ENCODE measurements at regions not wholly inside any gene's neighbourhood (a gene's known extent, or its start where the extent isn't known, plus 50 kb on each side); places are given as distances from the start of the nearest gene placed in this dataset.
"Not testable (repeated sequence)": the region's sequence is repeated elsewhere in the genome, so short reads cannot be mapped to it uniquely, and the experiment has no call there.

DNA sequence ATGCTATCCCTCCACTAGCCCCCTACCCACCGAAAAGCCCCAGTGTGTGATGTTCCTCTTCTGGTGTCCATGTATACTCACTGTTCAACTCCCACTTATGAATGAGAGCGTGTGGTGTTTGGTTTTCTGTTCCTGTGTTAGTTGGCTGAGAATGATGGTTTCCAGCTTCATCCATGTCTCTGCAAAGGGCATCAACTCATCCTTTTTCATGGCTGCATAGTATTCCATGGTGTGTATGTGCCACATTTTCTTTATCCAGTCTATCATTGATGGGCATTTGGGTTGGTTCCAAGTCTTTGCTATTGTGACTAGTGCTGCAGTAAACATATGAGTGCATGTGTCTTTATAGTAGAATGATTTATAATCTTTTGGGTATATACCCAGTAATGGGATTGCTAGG lies 599.3 kb upstream of the B3GAT1 start:
- not testable (repeated sequence) for DNase-seq (ENCODE audit: low spot score)

DNA sequence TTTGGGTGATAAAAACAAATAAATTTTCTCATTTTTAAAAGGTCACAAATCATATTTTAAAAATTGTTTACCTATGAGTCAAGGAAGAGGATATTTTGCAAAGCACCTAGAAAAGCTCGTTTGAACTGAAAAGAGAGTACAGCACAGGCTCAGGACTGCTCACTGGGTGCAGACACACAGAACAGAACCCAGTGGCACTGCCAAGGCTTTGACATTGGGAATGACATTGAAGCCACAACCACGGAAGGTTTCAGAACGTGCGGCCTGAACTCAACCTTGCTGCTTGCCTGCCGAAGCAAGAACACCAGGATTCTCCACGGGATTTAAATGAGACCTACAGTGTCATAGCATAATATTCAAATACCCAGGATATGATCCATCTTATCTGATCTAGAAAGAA lies 597.1 kb upstream of the B3GAT1 start:
- DNase-seq (ENCODE audit: low spot score) = no peak

DNA sequence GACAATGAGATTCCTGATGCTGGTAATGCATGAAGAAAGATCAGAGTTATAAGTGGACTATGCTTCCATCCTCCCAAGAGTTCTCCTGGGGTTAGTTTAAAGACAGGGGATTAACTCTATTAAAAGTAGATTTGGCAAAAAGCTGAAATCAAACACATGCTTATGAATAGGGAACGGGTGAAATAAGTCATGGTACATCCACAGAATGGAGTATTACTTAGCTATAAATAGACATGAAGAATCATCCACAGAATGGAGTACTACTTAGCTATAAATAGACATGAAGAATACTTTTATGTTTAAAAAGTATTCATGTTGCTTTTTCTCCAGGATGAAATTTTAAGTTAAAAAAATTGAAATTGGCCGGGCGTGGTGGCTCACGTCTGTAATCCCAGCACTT lies 596.4 kb upstream of the B3GAT1 start:
- no peak for DNase-seq (ENCODE audit: low spot score)

GRCh38 chr11:135008001-135008405 lies 596.0 kb upstream of the B3GAT1 start:
- DNase-seq (ENCODE audit: low spot score) = no peak

DNA sequence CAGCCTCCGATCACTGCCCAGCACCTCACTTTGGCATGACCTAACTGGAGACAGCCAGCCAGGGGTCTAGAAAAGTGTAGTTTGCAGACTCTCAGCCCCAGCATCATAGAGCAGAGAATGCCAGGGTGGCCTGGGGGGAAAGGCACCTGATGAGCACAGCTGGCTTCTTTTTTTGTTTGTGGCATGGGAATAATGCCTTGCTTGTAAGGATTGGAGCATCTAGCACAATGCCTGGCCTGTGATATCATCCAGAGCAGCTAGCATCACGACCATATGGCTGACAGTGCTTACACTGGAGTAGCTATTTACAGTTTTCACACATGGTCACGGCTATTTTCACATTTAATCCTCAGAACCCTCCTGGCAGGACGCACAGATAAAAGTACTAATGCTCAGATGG lies 594.8 kb upstream of the B3GAT1 start:
- no peak for DNase-seq (ENCODE audit: low spot score)

DNA sequence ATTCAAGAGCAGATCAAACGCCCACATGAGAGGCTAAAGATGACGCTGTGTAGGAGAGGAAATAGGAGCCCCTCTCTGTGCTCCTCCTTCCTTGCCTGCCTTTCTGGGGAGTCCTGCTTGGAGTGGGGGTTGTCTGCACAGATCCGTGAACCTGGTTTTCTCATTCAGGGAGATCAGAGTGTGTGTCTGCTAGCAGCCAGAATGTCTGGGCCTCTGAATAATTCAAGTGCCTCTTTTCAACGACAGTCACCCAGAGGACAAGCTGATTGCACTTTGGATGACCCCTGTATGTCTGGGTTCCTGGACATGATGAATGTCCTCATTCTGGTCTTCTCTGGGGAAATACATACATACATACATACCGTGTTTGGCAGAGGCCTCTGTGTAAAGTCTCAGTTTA lies 592.5 kb upstream of the B3GAT1 start:
- DNase-seq (ENCODE audit: low spot score) = no peak

DNA sequence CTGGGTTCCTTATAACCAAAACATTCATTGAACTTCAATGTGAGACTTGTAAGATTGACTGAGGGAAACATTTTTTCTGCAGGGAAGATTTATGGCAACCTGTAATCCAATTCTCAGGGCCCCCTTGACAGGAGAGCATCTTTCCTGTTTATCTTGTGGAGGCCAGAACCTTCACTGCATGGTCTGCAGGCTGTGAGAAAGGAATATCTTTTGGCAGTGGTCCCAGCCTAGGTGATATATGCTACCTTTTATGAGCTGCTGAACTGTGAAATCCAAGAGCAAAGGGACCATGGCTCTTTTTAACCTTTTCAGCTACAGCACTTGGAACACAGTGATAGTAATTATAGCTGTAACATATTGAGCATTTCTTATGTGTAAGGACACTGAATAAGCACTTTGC lies 590.2 kb upstream of the B3GAT1 start:
- DNase-seq (ENCODE audit: low spot score) = no peak

DNA sequence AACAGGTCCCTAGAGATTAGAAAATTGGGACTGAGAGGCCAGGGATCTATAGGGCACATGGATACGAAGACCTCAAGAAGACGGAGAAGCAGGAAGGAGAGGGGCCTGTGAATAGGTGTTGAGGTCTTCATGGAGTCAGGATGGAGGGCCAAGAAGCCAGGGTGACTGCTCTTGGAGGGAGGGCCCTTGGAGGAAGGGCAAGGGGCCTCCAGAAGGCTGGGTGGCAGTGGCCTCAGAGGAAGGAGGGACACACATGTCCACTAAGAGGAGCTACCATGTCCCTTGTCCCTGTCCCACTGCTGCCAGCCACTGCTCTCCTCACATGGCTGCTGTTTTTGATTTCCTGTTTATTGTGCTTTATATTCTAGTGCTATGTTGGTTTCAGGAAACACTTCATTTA lies 589.5 kb upstream of the B3GAT1 start:
- no peak for DNase-seq (ENCODE audit: low spot score)

- DNase-seq (ENCODE audit: low spot score) = not testable (repeated sequence)
Observed at GRCh38 chr11:135001065-135001464, 589.0 kb upstream of the B3GAT1 start.

- DNase-seq (ENCODE audit: low spot score) = no peak
Observed at GRCh38 chr11:134999590-134999989, 587.5 kb upstream of the B3GAT1 start.

- DNase-seq (ENCODE audit: low spot score) = no peak
Observed at GRCh38 chr11:134997652-134998320, 585.7 kb upstream of the B3GAT1 start.

GRCh38 chr11:134995741-134996140 lies 583.7 kb upstream of the B3GAT1 start:
- DNase-seq (ENCODE audit: low spot score) = no peak

DNA sequence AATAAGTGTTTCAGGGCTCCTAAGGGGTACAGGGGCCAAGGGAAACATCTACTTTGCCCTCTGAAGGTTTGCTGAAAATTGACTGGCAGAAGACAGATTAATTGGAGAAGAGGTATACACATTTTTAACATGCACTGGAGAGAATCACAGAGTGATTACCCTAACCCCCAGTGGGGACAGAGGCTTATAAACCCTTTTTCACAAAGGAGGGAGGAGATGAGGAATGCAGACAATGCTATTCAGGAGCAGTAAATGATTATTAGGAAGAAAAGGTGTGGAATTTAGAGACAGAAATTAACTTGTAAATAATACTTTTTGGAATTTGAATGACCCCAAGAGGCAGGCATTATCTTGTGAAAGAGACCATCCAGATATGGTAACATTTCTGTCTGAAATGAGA lies 582.4 kb upstream of the B3GAT1 start:
- no peak for DNase-seq (ENCODE audit: low spot score)

GRCh38 chr11:134993691-134994243 lies 581.7 kb upstream of the B3GAT1 start:
- no peak for DNase-seq (ENCODE audit: low spot score)

GRCh38 chr11:134992981-134993380 lies 580.9 kb upstream of the B3GAT1 start:
- DNase-seq (ENCODE audit: low spot score) = no peak

DNA sequence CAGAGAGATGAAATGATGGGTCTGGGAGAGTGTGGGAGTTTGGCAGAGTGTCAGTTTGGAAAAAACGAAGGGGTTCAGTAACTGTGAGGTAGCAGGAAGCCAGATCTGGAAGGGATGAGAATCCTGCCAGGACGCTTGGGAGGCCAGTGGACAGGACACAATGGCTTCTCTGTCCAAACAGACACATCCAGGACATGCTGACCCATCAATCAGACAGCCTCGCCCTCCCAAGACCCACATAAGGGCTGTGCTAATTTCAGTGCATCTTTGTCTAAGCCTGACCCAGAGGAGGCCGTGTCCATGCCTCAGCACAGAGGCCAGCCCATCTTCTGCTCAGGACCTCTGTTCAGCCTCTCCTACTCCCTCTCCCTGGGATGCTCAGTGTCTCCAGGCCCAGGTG lies 576.5 kb upstream of the B3GAT1 start:
- DNase-seq (ENCODE audit: low spot score) = no peak

DNA sequence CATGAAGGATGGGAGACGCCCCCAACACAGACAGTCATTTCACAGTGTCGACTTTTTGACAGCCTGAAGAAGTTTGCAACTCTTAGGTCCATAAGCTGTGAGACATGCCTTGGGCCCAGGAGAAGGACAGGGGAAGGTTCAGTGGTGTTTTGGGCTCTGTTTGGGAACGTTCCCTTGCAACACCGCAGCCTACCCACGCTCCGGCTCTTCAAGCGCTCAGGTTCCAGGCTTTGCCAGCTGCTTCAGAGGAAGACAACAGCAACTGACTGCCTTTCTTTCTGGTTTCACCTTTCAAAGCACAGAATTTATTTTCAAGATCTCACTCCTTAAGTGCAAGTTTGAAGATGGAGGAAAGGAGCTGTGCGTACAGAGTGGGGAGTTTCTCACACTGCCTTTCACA lies 575.8 kb upstream of the B3GAT1 start:
- DNase-seq (ENCODE audit: low spot score) = no peak

- DNase-seq (ENCODE audit: low spot score) = no peak
Observed at GRCh38 chr11:134987223-134987768, 575.3 kb upstream of the B3GAT1 start.

DNA sequence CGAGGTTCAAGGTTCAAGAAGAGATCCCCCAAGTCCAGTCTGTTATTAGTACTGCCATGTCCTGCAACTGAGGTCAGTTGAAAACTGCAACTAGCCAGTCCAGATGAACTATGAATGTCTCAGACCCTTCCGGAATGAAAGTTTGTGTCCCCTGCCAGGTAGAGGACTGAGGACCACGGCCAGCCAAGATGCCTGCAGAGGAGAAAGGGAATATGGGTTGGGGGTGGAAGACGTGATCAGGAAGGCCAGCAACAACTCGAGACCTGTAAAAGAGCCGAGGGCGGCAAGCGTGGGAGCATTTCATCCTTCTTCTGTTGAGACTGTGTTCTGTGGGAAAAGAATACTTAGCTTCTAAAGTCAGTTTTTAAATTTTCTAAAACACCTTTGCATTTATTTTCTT lies 572.4 kb upstream of the B3GAT1 start:
- no peak for DNase-seq (ENCODE audit: low spot score)

DNA sequence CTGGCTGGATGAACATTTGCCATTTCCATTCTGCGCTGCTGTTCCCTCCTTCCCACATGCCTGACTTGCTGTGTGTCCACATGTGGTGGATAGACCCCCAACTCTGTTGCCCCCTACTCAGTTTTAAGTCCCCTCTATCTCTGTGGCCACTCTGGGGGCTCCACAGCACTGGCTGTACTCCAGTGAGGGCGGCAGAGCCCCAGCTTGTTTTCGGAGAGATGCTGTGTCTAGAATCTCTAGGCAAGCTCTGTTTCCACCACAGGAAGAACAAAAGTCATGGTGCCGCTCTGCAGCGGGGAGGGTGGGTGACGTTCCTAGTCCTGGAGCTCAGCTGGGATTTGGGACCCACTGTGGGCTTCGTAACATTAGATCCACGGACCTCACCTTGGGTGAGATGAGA lies 570.4 kb upstream of the B3GAT1 start:
- not testable (repeated sequence) for DNase-seq (ENCODE audit: low spot score)

- DNase-seq (ENCODE audit: low spot score) = no peak
Observed at GRCh38 chr11:134981835-134982234, 569.8 kb upstream of the B3GAT1 start.

DNA sequence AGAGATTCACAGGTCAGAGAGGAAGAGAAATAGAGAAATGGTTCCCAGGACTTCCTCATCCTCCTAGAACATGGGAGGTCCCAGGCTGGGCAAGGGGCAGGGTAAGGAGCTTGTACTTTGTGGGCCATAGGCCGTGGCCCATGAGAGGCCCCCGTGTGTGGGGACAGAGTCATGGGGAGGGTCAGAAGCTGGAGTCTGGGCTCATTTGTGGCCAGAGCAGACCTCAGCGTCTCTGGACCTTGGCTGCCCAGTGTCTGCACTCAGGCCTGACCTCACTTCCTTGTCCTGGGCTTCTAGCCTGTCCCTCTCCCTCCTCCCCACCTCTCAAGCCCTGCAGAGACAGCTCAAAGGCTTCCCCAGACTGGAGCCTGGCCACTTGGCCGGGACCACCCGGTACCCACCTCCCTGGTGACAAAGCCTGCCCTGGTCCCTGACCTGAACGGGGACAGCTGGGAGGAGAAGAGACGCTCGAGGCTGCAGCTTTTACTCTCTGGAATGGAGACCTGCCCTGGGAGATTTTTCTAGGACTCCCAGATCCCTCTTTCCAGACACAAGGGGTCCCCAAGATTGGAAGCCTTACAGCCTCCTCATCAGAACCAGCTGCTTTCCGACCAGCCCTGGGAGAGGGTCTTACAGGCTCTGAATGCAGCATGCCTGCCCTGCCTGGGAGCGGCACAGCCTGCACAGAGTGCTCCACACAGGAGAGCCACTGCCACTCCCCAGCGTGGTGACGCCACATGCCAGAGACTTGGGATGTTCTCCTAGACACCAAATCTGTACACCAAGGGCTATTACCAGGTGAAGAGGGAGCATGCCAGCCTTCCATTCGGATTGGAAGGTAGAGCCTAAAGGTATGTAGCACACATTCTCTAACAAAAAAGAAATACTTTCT lies 569.0 kb upstream of the B3GAT1 start:
- DNase-seq (ENCODE audit: low spot score) = no peak

- DNase-seq (ENCODE audit: low spot score) = not testable (repeated sequence)
Observed at GRCh38 chr11:134979089-134979457, 567.0 kb upstream of the B3GAT1 start.

Measured in hepatic stellate cell (primary cell).